Transverse colon (tissue), 3 donors: ENCODE measurements at regions not wholly inside any gene's neighbourhood (a gene's known extent, or its start where the extent isn't known, plus 50 kb on each side); places are given as distances from the start of the nearest gene placed in this dataset.

Source experiments
- CTCF ChIP-seq, 5 experiments: fragments of 200-600 bp in 3 of 5; fragments of 450-650 bp in 2 of 5; sonication (generic) in 3 of 5; IDR thresholded peaks; 1 replicate in 2 of 5; 2 replicates in 3 of 5; pipeline ENCODE4 v1.5.1; 2016 to 2017; ENCODE audit warnings: antibody characterized with exemption in 5 of 5, inconsistent platforms in 3 of 5, mild to moderate bottlenecking in 2 of 5, moderate library complexity in 1 of 5
- POLR2A ChIP-seq: fragments of 450-650 bp; IDR thresholded peaks from one replicate; pipeline ENCODE4 v1.6.1; 2016; ENCODE audit warnings: antibody characterized with exemption, mild to moderate bottlenecking, moderate library complexity

GRCh38 chr5:129377504-129377903 lies 82.6 kb upstream of the ADAMTS19 start:
- TF ChIP-seq POLR2A (no peak), CTCF (IDR thresholded peaks at IDR 0.05) (no peak)
